Lung microvascular endothelial cell (primary cell): ENCODE measurements at regions not wholly inside any gene's neighbourhood (a gene's known extent, or its start where the extent isn't known, plus 50 kb on each side); places are given as distances from the start of the nearest gene placed in this dataset.

Experiments used
- DNase-seq, 2 donors: peaks; one replicate each; pipeline versions ENCODE4 v3.0.0 to v3.0.0-alpha.2; 2010; ENCODE audit warnings: low read depth in 2 of 2

- no peak for DNase-seq
Observed at GRCh38 chr15:93168910-93169309, 79.9 kb upstream of the RGMA start.

- DNase-seq: no peak
Observed at GRCh38 chr15:93167291-93167690, 78.3 kb upstream of the RGMA start.

DNA sequence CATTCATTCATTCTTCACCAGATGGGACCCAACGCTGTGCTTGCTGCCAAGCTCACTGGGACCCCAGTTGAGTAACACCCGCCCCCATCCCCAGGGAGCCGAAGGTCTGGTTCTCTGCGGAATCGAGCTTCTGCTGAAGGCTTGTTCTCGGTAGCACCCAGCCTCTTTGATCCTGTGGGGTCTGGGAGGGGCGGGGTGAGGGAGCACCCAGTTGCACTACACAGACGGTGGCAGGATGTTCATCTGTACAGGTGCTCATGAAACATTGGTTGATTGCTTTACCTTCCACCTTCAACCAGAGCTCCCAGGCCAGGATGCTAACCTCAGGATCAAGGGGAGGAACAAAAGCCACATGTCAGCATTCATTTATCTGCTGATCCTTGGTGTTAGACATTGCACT is 77.7 kb upstream of the RGMA start:
- DNase-seq: no peak

GRCh38 chr15:93165734-93166470 is 76.9 kb upstream of the RGMA start:
- DNase-seq: no peak

GRCh38 chr15:93164409-93164808 is 75.4 kb upstream of the RGMA start:
- no peak for DNase-seq

GRCh38 chr15:93162560-93162959 is 73.5 kb upstream of the RGMA start:
- DNase-seq: no peak

DNA sequence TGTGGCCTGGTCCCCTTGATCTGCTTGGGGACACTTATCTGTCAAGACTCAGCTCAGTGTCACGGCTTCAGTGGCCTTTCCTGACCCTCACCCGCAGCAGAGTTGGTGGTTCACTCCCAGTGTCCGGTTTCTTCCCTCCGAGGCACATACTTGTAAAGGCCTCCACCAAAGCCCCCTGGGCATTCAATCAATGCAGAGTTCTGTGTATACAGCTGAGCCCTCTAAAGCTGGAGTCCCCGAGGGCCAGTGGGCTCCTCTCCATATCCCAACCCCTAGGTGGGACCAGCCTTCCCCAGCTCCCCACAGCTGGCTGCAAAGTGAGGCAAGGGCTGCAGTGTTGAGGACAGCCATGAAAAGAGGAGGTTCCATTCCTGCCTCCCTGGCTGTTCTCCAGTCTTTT is 70.9 kb upstream of the RGMA start:
- DNase-seq: no peak

DNA sequence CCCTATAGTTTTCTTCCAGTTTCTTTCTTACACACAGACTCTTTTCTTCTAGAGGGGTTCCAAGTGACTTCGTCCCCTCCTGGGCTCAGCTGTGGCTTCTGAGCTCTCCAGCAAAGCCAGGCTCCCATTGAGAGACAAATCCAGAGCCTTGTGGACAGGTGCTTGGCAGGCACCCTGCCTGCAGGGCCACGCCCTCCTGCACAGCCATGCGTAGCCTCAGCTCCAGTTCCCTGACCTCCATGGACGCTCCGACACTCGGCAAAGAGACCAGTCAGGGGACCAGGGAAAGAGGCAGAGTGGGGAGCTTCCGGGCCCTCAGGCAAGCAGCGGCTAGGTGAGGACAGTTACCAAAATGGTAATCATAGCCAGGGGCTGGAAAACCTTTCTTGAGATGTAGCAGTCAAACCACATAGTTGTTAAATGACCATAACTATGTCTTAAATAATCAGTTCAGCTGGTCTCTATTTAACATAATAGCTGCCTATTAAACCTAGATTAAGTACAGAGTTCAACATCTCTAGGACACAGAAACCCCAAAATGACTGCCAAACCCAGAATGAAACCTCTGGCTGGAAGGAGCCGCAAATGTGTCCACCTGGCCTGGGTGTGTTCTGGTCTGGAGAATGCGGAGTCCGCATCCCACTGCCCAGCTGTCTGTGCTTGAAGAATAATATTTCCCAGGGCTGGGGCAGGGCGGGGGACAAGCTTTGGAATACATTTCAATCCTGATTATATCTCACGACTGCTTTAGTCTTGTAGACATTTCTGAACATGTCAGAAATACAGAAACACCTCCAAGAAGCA is 69.3 kb upstream of the RGMA start:
- DNase-seq: no peak

- no peak for DNase-seq
Observed at GRCh38 chr15:93154666-93155065, 65.7 kb upstream of the RGMA start.

DNA sequence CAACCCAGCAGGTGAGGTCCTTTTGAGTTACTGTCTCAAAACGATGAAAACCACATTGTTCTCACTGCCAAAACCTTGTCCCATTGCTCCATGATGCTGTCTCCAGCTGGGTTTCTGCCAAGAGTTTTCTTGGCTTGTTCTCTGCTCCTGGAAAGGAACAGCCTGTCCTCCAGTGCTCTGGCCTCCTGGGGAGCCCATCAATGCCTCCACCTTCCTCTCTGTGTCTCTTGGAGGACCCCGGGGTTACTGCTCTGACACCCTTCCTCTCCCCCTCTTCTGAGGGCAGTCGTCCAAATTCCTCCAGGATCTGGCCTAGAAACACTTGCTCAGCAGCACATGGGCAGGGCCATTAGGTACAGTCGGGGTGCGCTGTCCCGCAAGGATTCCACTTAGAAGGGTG is 63.9 kb upstream of the RGMA start:
- DNase-seq: no peak

GRCh38 chr15:93152360-93152759 is 63.3 kb upstream of the RGMA start:
- no peak for DNase-seq

DNA sequence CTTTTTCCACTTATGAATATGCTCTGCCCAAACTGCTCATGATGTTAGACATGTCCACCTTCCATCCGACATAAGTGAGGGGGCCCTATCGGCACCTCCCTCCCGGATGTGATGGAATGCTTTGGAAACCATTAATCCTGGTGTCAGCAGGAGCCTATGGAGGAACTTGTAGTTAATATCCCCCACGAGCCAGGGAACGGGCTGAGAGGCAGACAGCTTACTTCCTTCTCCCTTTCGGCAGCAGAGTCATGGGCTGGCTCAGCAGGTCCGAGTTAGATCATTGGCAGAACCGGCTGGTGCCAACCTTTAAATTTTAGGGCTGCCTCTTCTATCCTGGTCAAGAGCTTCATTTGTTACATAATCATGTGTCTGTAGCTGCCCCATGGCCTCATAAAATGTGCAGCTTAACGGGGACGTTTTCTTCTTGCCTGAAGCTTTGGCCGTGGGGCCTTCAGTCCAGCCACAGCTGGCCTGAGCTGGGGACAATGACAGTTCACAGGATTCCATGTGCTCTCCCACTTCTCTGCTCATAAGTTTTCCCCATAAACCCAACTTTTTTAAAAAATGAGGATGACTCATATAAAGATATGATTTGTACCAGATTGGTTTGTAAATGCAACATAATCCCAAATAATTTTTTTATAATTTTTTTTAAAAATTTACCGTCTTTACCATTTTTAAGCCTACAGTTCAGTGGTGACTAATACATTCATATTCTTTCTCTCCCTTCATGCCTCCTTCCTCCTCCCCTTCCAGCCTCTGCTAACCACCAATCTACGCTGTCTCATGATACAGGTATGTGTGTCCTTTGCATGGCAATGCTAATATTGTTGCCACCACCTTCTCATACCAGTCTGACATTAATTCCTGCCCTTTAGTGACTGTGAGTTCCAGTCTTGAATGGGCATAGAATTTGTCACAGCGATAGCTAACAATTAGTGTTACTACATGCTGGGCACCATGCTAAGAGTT is 62.2 kb upstream of the RGMA start:
- DNase-seq: no peak

DNA sequence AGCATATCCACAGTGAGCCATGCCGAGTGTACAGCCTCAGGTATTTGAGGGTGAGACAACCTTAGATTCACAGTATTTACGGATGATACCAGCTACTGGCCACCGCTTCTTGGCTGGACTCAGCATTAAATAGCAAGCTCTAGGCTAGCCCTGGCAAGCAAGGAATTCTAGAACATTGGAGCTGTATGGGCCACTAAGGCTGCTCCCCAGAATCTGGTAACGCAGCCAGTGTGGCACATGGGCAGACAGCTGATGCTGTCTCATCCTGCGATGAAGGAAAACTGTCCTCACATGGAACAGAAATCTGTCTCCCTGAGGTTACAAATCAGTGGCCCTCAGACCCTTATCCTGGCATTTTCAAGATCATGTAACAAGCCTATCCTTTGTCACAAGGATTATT is 57.6 kb upstream of the RGMA start:
- no peak for DNase-seq

DNA sequence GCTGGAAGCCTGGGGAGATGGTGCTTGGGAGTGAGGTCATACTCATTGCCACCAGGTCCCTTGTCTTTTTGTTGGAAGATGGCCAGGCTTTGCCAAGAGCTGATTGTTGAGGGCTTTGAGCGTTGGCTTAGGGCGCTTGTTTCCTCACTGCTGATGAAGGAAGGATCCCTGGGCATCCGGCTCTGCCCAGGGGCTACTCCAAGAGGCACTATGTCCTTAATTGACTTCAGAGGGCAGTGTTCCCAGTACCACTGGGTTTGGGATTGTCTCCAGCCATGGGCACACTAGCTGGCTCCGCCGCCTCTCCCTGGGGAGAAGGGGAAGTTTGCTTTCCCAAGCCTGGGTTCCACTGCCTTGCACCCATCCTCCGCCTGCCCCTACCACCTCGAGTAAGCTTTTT is 57.2 kb upstream of the RGMA start:
- DNase-seq: no peak

GRCh38 chr15:93144463-93145236 is 55.6 kb upstream of the RGMA start:
- no peak for DNase-seq

- no peak for DNase-seq
Observed at GRCh38 chr15:93143186-93143585, 54.2 kb upstream of the RGMA start.

DNA sequence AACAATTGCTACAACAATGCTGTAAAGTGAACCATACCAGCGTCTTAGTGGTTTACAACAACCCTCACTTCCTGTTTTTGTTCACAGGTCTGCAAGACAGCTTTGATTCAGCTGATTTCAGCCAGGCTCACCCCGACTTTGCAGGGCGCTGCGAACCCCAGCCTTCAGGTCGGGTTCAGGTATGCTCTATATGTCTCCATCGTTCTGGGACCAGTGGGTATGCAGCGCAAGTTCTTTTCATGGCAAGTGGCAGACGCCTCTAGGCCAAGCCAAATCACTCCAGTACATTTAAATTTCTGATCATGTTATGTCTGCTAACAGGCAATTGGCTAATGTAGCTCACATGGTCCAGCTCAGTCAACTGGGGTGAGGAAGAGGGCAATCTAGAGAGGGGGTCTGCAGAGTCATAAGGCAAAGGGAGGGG is 52.4 kb upstream of the RGMA start:
- DNase-seq: no peak

- DNase-seq: no peak
Observed at GRCh38 chr15:93139436-93139835, 50.4 kb upstream of the RGMA start.

- no peak for DNase-seq
Observed at GRCh38 chr15:93138681-93139250, 49.8 kb upstream of the RGMA start.
